Activated naive CD8-positive, alpha-beta T cell (primary cell): ENCODE measurements at regions not wholly inside any gene's neighbourhood (a gene's known extent, or its start where the extent isn't known, plus 50 kb on each side); places are given as distances from the start of the nearest gene placed in this dataset.

ENCODE experiments used
- H3K27ac Mint-ChIP-seq: one replicate; pipeline ENCODE4 v1.8.0; 2021; ENCODE audit warnings: mixed read lengths
- H3K27me3 Mint-ChIP-seq: one replicate; pipeline ENCODE4 v1.8.0; 2021; ENCODE audit warnings: mixed read lengths
- H3K36me3 Mint-ChIP-seq: one replicate; pipeline ENCODE4 v1.8.0; 2021; ENCODE audit warnings: mixed read lengths
- H3K4me1 Mint-ChIP-seq: one replicate; pipeline ENCODE4 v1.8.0; 2021; ENCODE audit warnings: low read depth, mixed read lengths
- H3K4me3 Mint-ChIP-seq: one replicate; pipeline ENCODE4 v1.8.0; 2021; ENCODE audit warnings: mild to moderate bottlenecking, mixed read lengths
- H3K9me3 Mint-ChIP-seq: one replicate; pipeline ENCODE4 v1.8.0; 2021; ENCODE audit warnings: low read depth, mixed read lengths

GRCh38 chr4:14752341-14753046, 249.8 kb upstream of the CPEB2 start:
- Mint-ChIP-seq H3K4me1 (no peaks in the 10 kb centered on the region), H3K36me3 (peaks cover 5% of the 10 kb centered on the region), H3K27ac (no peak overlapping the region)

GRCh38 chr4:14767142-14767541, 235.1 kb upstream of the CPEB2 start:
- H3K9me3 Mint-ChIP-seq, result no peaks in the 10 kb centered on the region
- no peak overlapping the region for H3K27ac Mint-ChIP-seq
- no peaks in the 10 kb centered on the region for H3K36me3 Mint-ChIP-seq
- no peaks in the 10 kb centered on the region for H3K4me1 Mint-ChIP-seq
- no peak overlapping the region for H3K4me3 Mint-ChIP-seq
- peaks cover 8% of the 10 kb centered on the region for H3K27me3 Mint-ChIP-seq

More at GRCh38 chr4:14752341-14753046, 249.8 kb upstream of the CPEB2 start:
- Mint-ChIP-seq H3K27me3 (no peaks in the 10 kb centered on the region), H3K4me3 (no peak overlapping the region), H3K9me3 (peaks cover 22% of the 10 kb centered on the region)

- H3K27ac Mint-ChIP-seq, result no peak overlapping the region
- H3K36me3 Mint-ChIP-seq, result no peaks in the 10 kb centered on the region
- no peaks in the 10 kb centered on the region for H3K9me3 Mint-ChIP-seq
- H3K27me3 Mint-ChIP-seq, result peaks cover 8% of the 10 kb centered on the region
- no peak overlapping the region for H3K4me3 Mint-ChIP-seq
- no peaks in the 10 kb centered on the region for H3K4me1 Mint-ChIP-seq
Measured at GRCh38 chr4:14768449-14768848, 233.8 kb upstream of the CPEB2 start.

- Mint-ChIP-seq H3K36me3 (no peaks in the 10 kb centered on the region), H3K27me3 (peaks cover 8% of the 10 kb centered on the region), H3K27ac (no peak overlapping the region), H3K4me1 (no peaks in the 10 kb centered on the region), H3K4me3 (no peak overlapping the region), H3K9me3 (no peaks in the 10 kb centered on the region)
Measured at GRCh38 chr4:14769993-14770392, 232.3 kb upstream of the CPEB2 start.

- Mint-ChIP-seq H3K4me1 (no peaks in the 10 kb centered on the region), H3K36me3 (no peaks in the 10 kb centered on the region), H3K27ac (no peak overlapping the region), H3K27me3 (peaks cover 8% of the 10 kb centered on the region), H3K4me3 (no peak overlapping the region), H3K9me3 (peaks cover 5% of the 10 kb centered on the region)
Measured at GRCh38 chr4:14771094-14771493, 231.2 kb upstream of the CPEB2 start.

GRCh38 chr4:14771504-14772175, 230.6 kb upstream of the CPEB2 start:
- no peak overlapping the region for H3K27ac Mint-ChIP-seq
- H3K4me1 Mint-ChIP-seq, result no peaks in the 10 kb centered on the region
- peaks cover 6% of the 10 kb centered on the region for H3K27me3 Mint-ChIP-seq
- H3K4me3 Mint-ChIP-seq, result no peak overlapping the region
- no peaks in the 10 kb centered on the region for H3K36me3 Mint-ChIP-seq
- H3K9me3 Mint-ChIP-seq, result peaks cover 5% of the 10 kb centered on the region

GRCh38 chr4:14772388-14772787, 229.9 kb upstream of the CPEB2 start:
- H3K36me3 Mint-ChIP-seq, result no peaks in the 10 kb centered on the region
- H3K9me3 Mint-ChIP-seq, result peaks cover 5% of the 10 kb centered on the region
- no peaks in the 10 kb centered on the region for H3K4me1 Mint-ChIP-seq
- H3K27ac Mint-ChIP-seq, result no peak overlapping the region
- no peak overlapping the region for H3K4me3 Mint-ChIP-seq
- H3K27me3 Mint-ChIP-seq, result peaks cover 6% of the 10 kb centered on the region

- H3K4me3 Mint-ChIP-seq, result no peak overlapping the region
- H3K36me3 Mint-ChIP-seq, result no peaks in the 10 kb centered on the region
- H3K27me3 Mint-ChIP-seq, result peaks cover 1% of the 10 kb centered on the region
- peaks cover 3% of the 10 kb centered on the region for H3K4me1 Mint-ChIP-seq
- no peaks in the 10 kb centered on the region for H3K9me3 Mint-ChIP-seq
- H3K27ac Mint-ChIP-seq, result peak overlapping the region; percentile 74
Measured at GRCh38 chr4:14783011-14783877, 219.0 kb upstream of the CPEB2 start.

GRCh38 chr4:14787221-14787620, 215.1 kb upstream of the CPEB2 start:
- no peaks in the 10 kb centered on the region for H3K36me3 Mint-ChIP-seq
- peaks cover 3% of the 10 kb centered on the region for H3K4me1 Mint-ChIP-seq
- no peak overlapping the region for H3K27ac Mint-ChIP-seq
- H3K4me3 Mint-ChIP-seq, result no peak overlapping the region
- H3K27me3 Mint-ChIP-seq, result peaks cover 10% of the 10 kb centered on the region
- no peaks in the 10 kb centered on the region for H3K9me3 Mint-ChIP-seq

GRCh38 chr4:14787894-14788293, 214.4 kb upstream of the CPEB2 start:
- Mint-ChIP-seq H3K27ac (no peak overlapping the region), H3K36me3 (no peaks in the 10 kb centered on the region), H3K27me3 (peaks cover 12% of the 10 kb centered on the region), H3K4me3 (no peak overlapping the region), H3K4me1 (peaks cover 3% of the 10 kb centered on the region), H3K9me3 (no peaks in the 10 kb centered on the region)

GRCh38 chr4:14790494-14790893, 211.8 kb upstream of the CPEB2 start:
- H3K9me3 Mint-ChIP-seq, result no peaks in the 10 kb centered on the region
- H3K36me3 Mint-ChIP-seq, result no peaks in the 10 kb centered on the region
- no peak overlapping the region for H3K4me3 Mint-ChIP-seq
- peaks cover 10% of the 10 kb centered on the region for H3K27me3 Mint-ChIP-seq
- no peaks in the 10 kb centered on the region for H3K4me1 Mint-ChIP-seq
- H3K27ac Mint-ChIP-seq, result no peak overlapping the region

- no peaks in the 10 kb centered on the region for H3K9me3 Mint-ChIP-seq
- H3K36me3 Mint-ChIP-seq, result no peaks in the 10 kb centered on the region
- peaks cover 10% of the 10 kb centered on the region for H3K27me3 Mint-ChIP-seq
- no peak overlapping the region for H3K27ac Mint-ChIP-seq
- no peaks in the 10 kb centered on the region for H3K4me1 Mint-ChIP-seq
- no peak overlapping the region for H3K4me3 Mint-ChIP-seq
Measured at GRCh38 chr4:14792702-14793227, 209.5 kb upstream of the CPEB2 start.

GRCh38 chr4:14800977-14801376, 201.3 kb upstream of the CPEB2 start:
- Mint-ChIP-seq H3K36me3 (no peaks in the 10 kb centered on the region), H3K27me3 (peaks cover 11% of the 10 kb centered on the region), H3K27ac (no peak overlapping the region), H3K9me3 (peaks cover 4% of the 10 kb centered on the region), H3K4me3 (no peak overlapping the region), H3K4me1 (no peaks in the 10 kb centered on the region)

- H3K27ac Mint-ChIP-seq, result no peak overlapping the region
- H3K36me3 Mint-ChIP-seq, result no peaks in the 10 kb centered on the region
- no peak overlapping the region for H3K4me3 Mint-ChIP-seq
- peaks cover 12% of the 10 kb centered on the region for H3K27me3 Mint-ChIP-seq
- no peaks in the 10 kb centered on the region for H3K4me1 Mint-ChIP-seq
- H3K9me3 Mint-ChIP-seq, result peaks cover 4% of the 10 kb centered on the region
Measured at GRCh38 chr4:14802596-14802995, 199.7 kb upstream of the CPEB2 start.

- Mint-ChIP-seq H3K27me3 (peaks cover 14% of the 10 kb centered on the region), H3K4me1 (no peaks in the 10 kb centered on the region), H3K27ac (no peak overlapping the region), H3K9me3 (no peaks in the 10 kb centered on the region), H3K36me3 (no peaks in the 10 kb centered on the region), H3K4me3 (no peak overlapping the region)
Measured at GRCh38 chr4:14807856-14808255, 194.4 kb upstream of the CPEB2 start.
